Neural progenitor cell (in vitro differentiated cells): ENCODE measurements at regions not wholly inside any gene's neighbourhood (a gene's known extent, or its start where the extent isn't known, plus 50 kb on each side); places are given as distances from the start of the nearest gene placed in this dataset.
"Not testable (repeated sequence)": the region's sequence is repeated elsewhere in the genome, so short reads cannot be mapped to it uniquely, and the experiment has no call there.

ENCODE experiments used
- CTCF ChIP-seq: fragments of 200-600 bp; sonication (generic); IDR thresholded peaks from 2 replicates; pipeline ENCODE4 v1.5.1; 2017; ENCODE audit warnings: antibody characterized with exemption, mild to moderate bottlenecking
- EZH2 ChIP-seq: fragments of 200-600 bp; sonication (generic); IDR thresholded peaks from 2 replicates; pipeline ENCODE4 v1.6.1; 2017; ENCODE audit warnings: antibody characterized with exemption, mild to moderate bottlenecking, moderate library complexity
- EZH2phosphoT487 ChIP-seq: fragments of 200-600 bp; sonication (generic); IDR thresholded peaks from 2 replicates; pipeline ENCODE4 v1.6.1; 2017; ENCODE audit warnings: antibody characterized with exemption

GRCh38 chr12:96108941-96109340, 73.6 kb upstream of the LTA4H start:
- TF ChIP-seq CTCF, EZH2phosphoT487, EZH2: not testable (repeated sequence)
